Skeletal muscle satellite cell (primary cell): ENCODE measurements at regions not wholly inside any gene's neighbourhood (a gene's known extent, or its start where the extent isn't known, plus 50 kb on each side); places are given as distances from the start of the nearest gene placed in this dataset.
A peak's percentile ranks its signal among the peaks of the same experiment; 100 is the strongest.

Source experiments
- H3K27me3 ChIP-seq: 2 replicates; pipeline ENCODE4 v1.7.0; 2013; ENCODE audit warnings: low read length; ENCODE audit not compliant: control insufficient read depth, insufficient read depth
- H3K36me3 ChIP-seq: 2 replicates; pipeline ENCODE4 v1.7.0; 2013; ENCODE audit warnings: mild to moderate bottlenecking, control low read depth, low read length; ENCODE audit not compliant: insufficient read depth
- H3K4me1 ChIP-seq: 2 replicates; pipeline ENCODE4 v1.7.0; 2013; ENCODE audit warnings: low read length; ENCODE audit not compliant: control insufficient read depth, insufficient read depth
- H3K4me2 ChIP-seq: 2 replicates; pipeline ENCODE4 v1.7.0; 2013; ENCODE audit warnings: mild to moderate bottlenecking, low read length
- H3K4me3 ChIP-seq: 2 replicates; pipeline ENCODE4 v1.7.0; 2013; ENCODE audit warnings: low read length
- H3K9ac ChIP-seq: 2 replicates; pipeline ENCODE4 v1.7.0; 2013; ENCODE audit warnings: mild to moderate bottlenecking, low read depth, low read length, moderate library complexity
- H3K9me3 ChIP-seq: replicated peaks from 2 replicates; pipeline ENCODE4 v1.7.0; 2013; ENCODE audit warnings: mild to moderate bottlenecking, control low read depth, low read length

- no peak overlapping the region for H3K4me2 ChIP-seq
- H3K27me3 ChIP-seq = no peaks in the 10 kb centered on the region
- H3K36me3 ChIP-seq = no peaks in the 10 kb centered on the region
- H3K4me3 ChIP-seq = no peak overlapping the region
- H3K4me1 ChIP-seq = peaks cover 7% of the 10 kb centered on the region
- no peaks in the 10 kb centered on the region for H3K9me3 ChIP-seq
- no peak overlapping the region for H3K9ac ChIP-seq
Observed at GRCh38 chr17:83181991-83182619, 102.7 kb downstream of the METRNL start.

GRCh38 chr17:83182620-83183101, 103.3 kb downstream of the METRNL start:
- H3K4me3 ChIP-seq = no peak overlapping the region
- no peaks in the 10 kb centered on the region for H3K9me3 ChIP-seq
- no peak overlapping the region for H3K4me2 ChIP-seq
- peaks cover 7% of the 10 kb centered on the region for H3K4me1 ChIP-seq
- no peaks in the 10 kb centered on the region for H3K27me3 ChIP-seq
- H3K9ac ChIP-seq = no peak overlapping the region
- no peaks in the 10 kb centered on the region for H3K36me3 ChIP-seq

DNA sequence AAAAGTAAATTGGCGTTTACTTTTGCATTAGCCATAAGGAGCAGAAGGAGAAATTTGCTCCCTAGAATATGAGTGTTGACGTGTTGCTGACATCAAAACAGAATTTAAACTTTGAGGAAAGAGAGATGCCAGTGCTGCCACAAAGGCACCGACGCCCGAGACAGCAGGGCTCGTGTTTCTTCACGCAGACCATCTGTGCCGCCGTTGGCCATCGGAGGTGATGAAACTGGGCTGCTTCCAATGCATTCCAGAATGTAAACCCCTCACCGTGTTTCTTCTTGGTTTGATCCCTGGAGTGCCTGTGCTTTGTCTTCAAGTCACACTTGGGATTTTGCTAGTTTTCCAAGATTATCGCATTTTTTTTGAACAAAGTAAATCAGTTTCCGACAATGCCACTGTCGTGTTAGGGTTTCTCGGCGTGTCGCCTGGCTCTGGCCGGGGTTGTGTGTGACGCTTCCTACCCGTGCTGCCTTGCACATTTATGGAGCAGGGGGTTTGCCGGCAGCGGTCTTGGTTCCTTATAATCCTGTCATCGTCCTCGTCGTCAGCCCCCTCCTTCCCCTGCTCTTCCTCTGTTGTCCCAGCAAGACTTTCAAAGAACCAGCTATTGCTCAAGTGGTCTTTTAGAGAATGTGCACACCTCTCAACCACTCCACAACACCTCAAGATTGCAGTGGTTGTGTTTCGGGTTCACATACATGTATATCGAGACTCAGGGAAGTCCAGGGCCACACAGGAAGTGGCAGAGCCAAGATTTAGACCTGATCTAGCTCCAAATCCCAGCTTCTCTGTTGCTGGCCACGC, 103.9 kb downstream of the METRNL start:
- Histone ChIP-seq H3K4me3 (no peak overlapping the region), H3K27me3 (no peaks in the 10 kb centered on the region), H3K9me3 (no peaks in the 10 kb centered on the region), H3K4me2 (no peak overlapping the region), H3K36me3 (no peaks in the 10 kb centered on the region), H3K9ac (no peak overlapping the region), H3K4me1 (peaks cover 7% of the 10 kb centered on the region)

DNA sequence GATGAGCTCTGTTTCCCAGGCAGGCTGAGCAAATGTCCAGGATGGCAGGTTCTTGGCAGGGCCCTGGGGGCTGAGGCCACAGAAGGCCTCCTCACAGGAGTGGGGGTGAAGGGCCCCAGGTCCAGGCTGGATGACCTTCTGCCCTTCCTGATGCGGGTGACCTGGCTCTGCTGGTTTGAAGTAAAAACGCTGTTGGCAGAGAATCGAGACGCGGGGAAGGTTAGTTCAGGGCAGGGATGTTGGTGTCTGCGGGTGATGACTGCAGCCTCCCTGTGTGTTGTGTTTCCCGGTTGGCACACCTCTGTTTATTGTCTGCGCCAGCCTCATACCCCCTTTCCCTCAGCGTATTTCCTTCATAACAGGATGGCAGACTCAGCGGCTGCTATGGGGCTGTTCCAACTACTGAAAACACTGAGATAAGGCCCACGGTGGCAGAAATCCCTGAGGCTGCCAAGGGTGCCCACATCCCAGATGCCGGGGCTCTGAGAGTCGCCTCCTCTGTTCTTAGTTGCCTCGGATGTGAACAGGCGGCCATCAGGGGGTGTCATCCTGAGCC, 104.6 kb downstream of the METRNL start:
- H3K9ac ChIP-seq = no peak overlapping the region
- no peaks in the 10 kb centered on the region for H3K9me3 ChIP-seq
- peaks cover 9% of the 10 kb centered on the region for H3K4me1 ChIP-seq
- no peak overlapping the region for H3K4me3 ChIP-seq
- H3K4me2 ChIP-seq = no peak overlapping the region
- H3K36me3 ChIP-seq = no peaks in the 10 kb centered on the region
- H3K27me3 ChIP-seq = no peaks in the 10 kb centered on the region

- no peak overlapping the region for H3K4me3 ChIP-seq
- no peaks in the 10 kb centered on the region for H3K9me3 ChIP-seq
- H3K36me3 ChIP-seq = no peaks in the 10 kb centered on the region
- no peaks in the 10 kb centered on the region for H3K27me3 ChIP-seq
- H3K4me1 ChIP-seq = peaks cover 22% of the 10 kb centered on the region
- no peak overlapping the region for H3K9ac ChIP-seq
- no peak overlapping the region for H3K4me2 ChIP-seq
Observed at GRCh38 chr17:83185023-83186002, 105.9 kb downstream of the METRNL start.

DNA sequence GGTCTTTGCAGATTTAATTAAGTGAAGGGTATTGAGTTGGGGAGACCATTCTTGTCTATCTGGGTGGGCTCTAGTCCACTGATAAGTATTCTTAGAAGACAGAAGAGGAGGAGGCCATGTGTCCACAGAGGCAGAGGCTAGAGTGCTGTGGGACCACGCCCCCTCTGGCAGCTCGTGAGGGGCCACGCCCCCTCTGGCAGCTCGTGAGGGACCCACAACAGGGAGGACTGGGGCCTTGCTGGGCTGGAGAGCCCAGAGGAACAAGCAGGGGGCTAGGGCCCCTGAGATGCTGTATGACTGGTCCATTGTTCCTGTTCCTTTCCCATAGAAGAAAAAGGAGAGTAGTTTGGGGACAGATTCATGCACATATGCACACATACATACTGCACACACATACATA, 106.8 kb downstream of the METRNL start:
- Histone ChIP-seq H3K4me2 (no peak overlapping the region), H3K27me3 (no peaks in the 10 kb centered on the region), H3K9me3 (no peaks in the 10 kb centered on the region), H3K4me3 (no peak overlapping the region), H3K9ac (no peak overlapping the region), H3K4me1 (peaks cover 31% of the 10 kb centered on the region), H3K36me3 (no peaks in the 10 kb centered on the region)

DNA sequence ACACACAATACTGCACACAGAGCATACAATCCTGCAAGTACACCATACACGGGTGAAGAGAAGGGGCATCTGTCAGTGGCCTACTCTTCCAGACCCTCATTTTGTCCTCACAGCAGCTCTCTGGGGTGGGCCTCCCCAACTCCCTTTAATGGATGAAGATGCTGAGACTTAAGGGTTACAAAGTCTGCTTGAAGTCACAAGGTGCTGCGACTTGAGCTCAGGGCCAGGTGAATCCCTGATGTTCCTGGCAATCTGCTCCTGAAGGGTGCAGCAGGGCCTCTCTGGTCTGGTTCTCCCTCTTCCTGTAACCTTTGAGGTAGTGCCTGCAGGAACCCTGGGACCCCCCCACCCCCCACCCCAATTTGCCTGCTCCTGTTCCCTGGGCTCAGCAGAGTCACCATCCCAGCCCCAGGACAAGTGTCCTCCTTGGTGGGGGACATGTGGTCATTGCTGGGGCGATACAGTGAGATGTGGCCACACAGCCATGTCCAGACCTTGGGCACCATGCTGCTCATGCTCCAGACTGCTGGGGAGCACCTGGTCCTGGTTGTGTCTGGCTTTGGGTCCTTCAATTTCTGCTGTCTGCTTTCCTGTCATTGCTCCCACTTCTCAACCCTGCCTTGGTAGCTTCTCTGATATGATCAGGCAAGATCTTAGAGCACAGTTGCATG, 107.5 kb downstream of the METRNL start:
- Histone ChIP-seq H3K4me3 (no peak overlapping the region), H3K4me1 (peaks cover 36% of the 10 kb centered on the region), H3K9ac (no peak overlapping the region), H3K4me2 (no peak overlapping the region), H3K9me3 (no peaks in the 10 kb centered on the region), H3K27me3 (no peaks in the 10 kb centered on the region), H3K36me3 (no peaks in the 10 kb centered on the region)

- Histone ChIP-seq H3K9ac (no peak overlapping the region), H3K4me2 (no peak overlapping the region), H3K27me3 (no peaks in the 10 kb centered on the region)
Observed at GRCh38 chr17:83187782-83188311, 108.4 kb downstream of the METRNL start.

DNA sequence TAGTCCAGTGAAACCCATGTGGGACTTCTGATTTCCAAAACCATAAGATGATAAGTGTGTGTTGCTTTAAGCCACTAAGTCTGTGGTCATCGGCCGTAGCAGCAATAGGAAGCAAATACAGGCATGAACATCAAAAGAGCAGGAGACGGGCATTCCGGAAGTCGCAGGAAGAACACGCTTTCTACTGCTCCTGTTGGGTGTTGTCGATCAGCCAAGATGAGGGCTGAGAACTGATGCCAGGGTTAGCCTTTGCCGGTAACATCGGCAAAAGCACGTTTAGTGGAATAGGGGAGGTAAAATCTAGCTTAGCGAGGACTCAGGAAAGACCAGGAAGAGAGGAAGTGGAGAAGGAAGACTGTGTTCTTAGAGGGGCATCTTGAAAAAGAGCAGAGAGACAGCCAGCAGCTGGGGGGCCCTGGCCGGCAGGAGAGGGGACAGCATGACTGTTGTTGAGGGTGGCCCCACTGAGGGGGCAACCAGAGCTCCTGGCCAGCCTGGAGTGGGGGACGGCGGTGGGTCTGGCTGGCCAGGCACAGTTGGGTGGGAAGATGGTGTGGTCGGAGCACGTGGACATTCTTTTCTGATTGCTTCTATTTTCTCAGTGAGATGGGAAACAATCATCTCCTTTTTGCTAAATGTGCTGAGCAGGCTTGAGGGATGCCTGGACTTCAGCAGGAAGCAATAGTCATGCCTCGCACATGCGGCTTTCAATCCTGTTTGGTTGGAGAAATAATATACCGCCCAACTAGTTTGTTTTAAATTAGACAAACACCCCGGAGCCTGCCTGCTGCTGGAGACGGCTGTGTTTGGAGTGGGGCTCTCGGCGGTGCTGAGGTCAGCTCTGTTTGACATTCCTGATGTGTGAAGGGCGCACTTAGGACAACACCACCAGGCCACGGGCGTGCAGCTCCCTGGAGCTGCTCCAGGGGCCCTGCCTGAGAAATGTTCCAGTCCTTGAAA, 109.9 kb downstream of the METRNL start:
- H3K4me2 ChIP-seq = peak overlapping the region; percentile 20
- H3K36me3 ChIP-seq = no peaks in the 10 kb centered on the region
- H3K27me3 ChIP-seq = no peaks in the 10 kb centered on the region
- H3K4me1 ChIP-seq = peaks cover 46% of the 10 kb centered on the region
- H3K9me3 ChIP-seq = no peaks in the 10 kb centered on the region
- H3K9ac ChIP-seq = peak overlapping the region; percentile 54
- H3K4me3 ChIP-seq = no peak overlapping the region

More at GRCh38 chr17:83187782-83188311, 108.4 kb downstream of the METRNL start:
- H3K9me3 ChIP-seq = no peaks in the 10 kb centered on the region
- peaks cover 42% of the 10 kb centered on the region for H3K4me1 ChIP-seq
- H3K4me3 ChIP-seq = no peak overlapping the region
- no peaks in the 10 kb centered on the region for H3K36me3 ChIP-seq

DNA sequence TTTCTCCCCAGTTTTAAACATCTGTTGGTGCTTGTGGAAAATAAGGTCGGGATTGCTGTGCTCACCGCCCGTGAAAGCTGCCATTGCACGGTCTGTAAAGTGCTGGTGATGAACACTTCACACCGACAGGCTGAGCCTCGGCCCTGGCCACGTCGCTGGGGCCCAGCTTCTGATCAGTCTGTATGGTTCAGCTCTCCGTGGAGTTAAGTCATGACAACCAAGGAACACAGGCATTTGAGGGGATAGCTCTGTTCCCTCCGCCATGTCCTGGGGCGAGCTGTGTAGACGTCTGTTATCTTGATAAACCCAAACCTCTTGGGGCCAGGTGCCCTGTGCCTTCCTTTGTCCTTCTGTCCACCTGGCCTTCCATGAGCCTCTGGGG, 110.6 kb downstream of the METRNL start:
- no peaks in the 10 kb centered on the region for H3K36me3 ChIP-seq
- no peaks in the 10 kb centered on the region for H3K27me3 ChIP-seq
- H3K9me3 ChIP-seq = no peaks in the 10 kb centered on the region
- no peak overlapping the region for H3K4me3 ChIP-seq
- H3K4me1 ChIP-seq = peaks cover 53% of the 10 kb centered on the region
- peak overlapping the region; percentile 20 for H3K4me2 ChIP-seq
- peak overlapping the region; percentile 54 for H3K9ac ChIP-seq
